NCI-H82 treated with DMSO at 0.1 percent for 48 hours (cell line): ENCODE measurements at regions not wholly inside any gene's neighbourhood (a gene's known extent, or its start where the extent isn't known, plus 50 kb on each side); places are given as distances from the start of the nearest gene placed in this dataset.

Source experiments
- DNase-seq: peaks from one replicate; lab custom pipeline; 2025; ENCODE audit not compliant: unreplicated experiment; lab: John Stamatoyannopoulos, UW

DNA sequence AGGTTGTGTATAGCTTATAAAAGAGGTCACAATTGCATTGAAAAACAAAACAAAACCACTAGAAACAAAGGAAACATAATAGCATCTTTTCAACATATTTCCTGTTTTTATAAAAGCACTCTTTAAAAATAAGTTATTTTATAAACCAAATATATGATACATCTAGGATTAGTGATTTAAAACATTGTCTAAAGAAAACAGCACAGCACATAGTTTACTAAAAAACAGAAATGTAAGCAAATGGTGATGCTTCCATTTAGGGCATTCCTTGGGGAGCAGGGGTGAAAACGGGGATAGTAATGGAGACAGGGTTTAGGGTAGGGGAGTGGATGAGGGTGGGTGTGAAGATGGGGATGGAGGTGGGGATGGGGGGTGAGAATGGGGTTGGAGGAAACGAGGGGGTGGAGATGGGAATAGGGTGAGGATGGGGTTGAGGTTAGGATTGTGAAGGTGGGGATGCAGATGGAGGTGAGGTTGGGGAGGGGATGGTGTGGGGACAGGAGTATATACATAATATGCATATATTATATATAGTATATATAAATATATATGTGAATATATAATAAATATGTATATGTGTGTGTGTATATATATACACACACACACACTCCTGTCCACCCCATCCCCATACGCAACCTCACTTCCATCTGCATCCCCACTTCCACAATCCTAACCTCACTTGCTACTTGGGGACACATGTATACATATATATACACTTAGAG lies 1519.5 kb downstream of the CDH11 start:
- no peak for DNase-seq

DNA sequence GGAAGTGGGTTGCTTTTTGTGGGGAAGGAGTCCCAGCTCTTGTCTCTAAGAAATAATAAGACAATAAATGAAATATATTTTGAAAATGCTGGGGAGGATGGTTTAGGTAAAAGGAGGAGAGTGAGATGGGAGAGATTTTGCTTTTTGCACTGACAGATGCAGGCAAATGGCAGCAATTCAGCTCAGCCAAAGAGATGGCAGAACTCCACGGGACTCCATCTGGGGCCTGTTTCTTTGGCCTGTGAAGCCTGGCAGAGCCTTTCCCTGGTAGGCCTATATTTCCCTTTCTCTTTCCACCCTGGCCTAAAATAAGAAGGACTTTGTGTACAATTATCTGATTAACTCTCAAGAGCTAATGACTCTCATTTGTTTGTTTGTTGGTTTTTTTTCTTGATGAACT lies 1525.1 kb downstream of the CDH11 start:
- no peak for DNase-seq

DNA sequence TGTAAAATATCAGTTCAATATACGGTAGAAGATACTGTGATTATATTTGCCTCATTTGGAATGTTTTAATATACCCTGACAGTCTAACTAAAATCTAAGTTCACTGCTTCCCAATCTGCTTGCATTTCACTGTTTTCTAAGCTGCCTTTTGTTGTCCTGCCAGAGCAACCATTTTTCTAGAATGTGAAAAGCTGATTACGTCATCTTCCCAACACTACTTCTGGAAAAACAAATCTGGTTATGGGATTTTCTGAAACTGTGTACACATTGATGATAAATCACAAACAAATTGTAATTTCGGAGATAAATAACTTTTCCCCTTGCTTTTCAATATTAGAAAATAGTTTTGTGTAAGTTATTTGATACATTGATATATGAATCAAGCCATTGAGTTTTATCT lies 1529.0 kb downstream of the CDH11 start:
- DNase-seq, result no peak

DNA sequence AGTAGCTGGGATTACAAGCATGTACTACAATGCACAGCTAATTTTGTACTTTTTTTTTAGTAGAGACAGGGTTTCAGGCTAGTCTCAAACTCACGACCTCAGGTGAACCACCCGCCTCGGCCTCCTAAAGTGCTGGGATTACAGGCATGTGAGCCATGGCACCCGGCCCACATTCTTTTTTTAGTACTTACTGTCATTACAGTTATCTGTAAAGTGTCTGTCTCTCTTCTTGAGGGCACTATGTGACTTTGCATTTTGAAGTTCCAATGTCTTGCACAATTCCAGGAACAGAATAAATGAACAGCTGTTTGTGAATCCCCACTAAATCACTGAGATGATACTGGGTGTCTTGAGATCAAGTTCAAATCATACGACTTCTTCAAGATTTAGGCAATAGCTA lies 1540.3 kb downstream of the CDH11 start:
- no peak for DNase-seq

DNA sequence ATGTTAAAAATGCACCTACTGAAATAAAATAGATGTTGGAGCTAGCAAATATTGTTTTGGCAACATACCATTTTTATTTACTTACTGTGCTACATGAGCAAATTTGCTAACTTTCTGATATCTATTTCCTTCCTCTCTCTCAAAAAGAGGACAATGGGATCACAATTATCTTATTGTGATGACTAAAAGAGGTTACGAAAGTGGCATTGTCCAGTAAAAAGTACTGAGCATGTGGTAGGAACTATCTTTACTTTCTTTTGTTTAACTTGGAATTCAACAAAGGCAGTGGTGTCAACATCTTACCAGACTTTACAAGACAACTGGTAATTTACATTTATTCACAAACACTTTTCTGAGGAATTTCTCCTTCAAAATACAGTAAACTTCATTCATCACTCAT lies 1542.6 kb upstream of the CDH8 start:
- no peak for DNase-seq

DNA sequence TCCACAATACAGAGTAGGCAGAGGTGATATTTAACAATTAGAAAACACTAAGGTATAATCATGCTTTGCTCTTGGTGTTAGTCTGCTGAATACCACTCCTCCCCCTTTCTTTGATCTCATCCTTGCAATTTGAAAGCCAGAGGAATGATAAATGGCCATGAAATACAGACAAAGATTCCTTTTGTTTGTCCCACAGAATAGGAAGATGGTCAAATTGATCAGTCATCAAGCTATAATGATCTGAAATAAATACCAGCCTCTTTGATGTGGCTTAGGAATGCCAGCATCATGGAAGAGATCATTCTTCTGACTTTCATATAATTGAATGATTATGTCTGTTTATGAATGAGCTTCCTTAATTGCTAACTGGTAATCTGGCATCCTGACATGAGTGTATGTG lies 1541.7 kb upstream of the CDH8 start:
- DNase-seq, result no peak

DNA sequence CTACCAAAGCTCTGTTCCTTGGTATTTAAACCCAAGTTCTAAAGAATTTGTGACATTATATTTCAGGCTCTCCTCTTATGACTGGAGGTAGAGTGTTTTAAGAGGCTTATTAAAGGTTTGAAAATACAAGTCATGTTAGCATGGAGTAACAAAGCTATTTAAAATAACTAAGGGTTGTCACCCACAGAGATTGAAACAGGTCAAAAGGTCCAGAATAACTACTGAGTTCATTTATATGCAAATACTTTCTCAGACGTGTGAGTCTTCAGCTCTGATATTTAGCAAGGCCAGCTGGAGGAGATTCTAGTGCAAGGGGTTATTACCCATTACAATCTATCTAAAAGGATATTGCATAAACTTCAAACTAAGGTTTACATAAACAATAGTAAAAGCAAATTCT lies 1538.8 kb upstream of the CDH8 start:
- no peak for DNase-seq

DNA sequence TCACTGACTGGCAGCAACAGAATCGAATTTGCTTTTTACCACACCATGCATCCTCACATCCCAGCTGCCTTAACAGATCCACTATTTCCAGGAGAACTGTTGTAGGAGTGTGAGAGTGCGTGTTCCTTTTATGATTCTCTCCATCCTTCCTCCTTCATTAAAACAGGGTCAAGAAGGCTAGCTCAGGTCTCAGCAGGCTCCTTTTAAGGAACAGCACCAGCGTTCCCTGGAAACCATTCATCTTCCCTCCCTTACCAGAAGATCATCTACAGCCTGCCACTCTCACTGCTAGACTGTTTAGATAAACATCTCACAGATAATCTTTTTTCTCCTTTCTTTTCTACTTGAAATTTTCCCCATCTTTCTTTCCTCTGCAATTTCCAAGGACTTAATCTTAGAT lies 1531.9 kb upstream of the CDH8 start:
- no peak for DNase-seq

DNA sequence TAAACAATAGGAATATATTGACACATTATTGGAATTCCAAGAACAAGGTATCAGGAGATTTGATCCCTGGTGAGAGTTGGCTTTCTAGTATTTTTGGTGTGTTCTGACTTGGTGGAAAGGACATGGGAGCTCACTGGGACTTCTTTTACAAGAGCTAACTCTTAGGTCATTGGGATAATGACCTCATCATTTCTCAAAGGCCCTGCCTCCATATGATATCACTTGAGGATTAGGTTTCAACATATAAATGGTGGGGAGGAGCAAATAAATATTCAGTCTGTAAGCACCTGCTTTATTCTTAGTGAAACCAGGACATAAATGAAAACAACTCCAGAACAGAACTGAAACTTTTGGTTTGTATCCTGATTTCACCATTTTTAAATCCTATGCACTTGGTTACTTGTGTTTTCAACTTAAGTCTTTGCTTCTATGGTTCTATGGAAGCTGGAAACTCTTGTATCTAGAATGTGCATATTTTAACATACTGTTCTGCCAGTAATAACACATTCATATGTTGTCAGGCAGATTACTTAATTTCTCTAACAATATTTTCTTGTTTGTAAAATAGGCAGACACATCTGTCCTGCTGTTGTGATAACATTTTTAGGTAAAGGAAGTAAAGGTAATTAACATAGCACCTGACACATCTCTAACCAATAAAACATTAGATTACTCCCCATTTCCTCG lies 1527.7 kb upstream of the CDH8 start:
- no peak for DNase-seq

DNA sequence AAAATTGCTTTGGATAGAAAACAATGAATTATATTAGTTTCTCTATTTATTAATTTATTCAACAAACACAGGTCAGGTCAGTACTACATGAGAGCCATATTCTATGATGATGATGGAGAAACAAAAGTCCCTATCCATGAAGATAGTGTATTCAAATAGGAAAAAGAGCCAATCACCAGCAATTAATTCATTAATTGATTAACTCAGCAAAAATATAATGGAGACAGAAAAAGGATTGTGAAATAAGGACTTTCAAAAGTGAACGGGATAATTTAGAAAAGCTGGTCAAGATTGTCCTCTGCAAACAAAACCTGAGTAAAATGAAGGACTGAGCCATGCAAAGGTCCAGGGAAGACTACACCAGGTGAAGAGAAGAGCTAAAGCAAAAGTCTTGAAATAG lies 1517.7 kb upstream of the CDH8 start:
- DNase-seq, result no peak

DNA sequence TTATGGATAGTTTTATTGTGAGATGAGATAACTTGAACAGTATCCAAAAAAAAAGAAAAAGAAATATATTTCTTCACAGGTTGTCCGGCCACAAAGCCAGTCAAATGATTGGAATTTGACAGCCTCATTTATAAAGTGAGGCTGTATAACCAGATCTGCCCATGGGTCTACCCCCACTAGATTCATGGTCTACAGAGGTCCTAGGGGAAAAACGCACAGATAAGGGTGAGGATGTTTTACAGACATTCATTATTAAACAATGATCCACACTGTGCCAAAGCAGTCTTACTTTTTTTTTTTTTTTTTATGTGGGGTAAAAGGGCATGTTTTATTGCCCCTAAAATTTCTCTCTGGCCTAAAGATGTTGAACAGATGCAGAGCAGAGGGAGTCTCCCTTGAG lies 1503.0 kb upstream of the CDH8 start:
- no peak for DNase-seq

DNA sequence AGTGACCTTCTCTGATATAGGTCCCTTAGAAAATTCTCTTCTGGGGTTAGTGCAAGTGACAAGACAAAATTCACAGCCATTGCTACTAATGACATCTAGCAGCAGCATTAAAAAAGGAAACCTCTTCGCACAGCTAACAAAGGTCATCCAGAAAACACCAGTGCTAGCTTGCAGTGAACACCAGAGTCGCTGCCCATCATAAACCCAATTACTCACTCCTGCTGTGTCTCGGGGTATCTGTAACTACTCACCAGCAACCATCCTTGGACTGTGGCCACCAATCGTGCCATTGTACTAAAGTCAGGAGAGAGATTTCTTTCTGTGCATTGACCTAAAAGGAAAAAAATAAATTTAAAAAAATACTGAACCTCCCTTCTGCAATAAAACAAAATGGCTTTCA lies 1494.7 kb upstream of the CDH8 start:
- no peak for DNase-seq

DNA sequence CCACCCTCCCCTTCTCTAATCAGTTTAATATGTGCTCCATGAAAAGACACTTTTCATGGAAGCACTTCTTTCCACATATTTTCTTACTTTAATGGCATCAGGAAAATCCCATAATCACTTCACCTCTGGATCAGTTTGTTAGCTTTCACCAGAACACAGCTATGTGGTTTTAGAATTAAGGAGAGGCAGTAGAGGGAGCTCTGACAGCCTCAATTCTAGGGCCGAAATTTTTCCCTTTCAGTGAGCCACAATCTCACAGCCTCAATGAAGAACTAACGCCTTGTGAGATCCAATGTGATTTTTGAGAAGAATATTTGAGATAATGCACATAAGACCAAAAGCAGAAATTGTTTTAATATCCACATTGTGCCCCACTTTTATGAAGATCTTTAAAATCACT lies 1494.0 kb upstream of the CDH8 start:
- DNase-seq, result no peak

DNA sequence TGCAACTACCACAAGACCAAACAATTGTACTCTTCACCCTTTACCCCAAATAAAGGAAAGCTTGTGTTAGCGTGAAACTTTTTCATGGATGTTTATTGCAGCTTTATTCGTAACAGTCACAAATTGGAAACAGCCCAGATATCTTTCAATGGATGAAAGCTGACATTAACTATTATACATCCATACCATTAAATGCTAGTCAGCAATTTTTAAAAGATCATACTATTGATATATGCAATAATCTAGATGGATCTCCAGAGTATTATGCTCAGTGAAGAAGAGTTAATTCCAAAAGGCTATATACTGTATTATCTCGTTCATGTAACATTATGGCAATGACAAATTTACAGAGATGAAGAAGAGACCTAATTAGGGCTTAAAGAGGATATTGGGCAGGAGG lies 1491.2 kb upstream of the CDH8 start:
- DNase-seq, result no peak

DNA sequence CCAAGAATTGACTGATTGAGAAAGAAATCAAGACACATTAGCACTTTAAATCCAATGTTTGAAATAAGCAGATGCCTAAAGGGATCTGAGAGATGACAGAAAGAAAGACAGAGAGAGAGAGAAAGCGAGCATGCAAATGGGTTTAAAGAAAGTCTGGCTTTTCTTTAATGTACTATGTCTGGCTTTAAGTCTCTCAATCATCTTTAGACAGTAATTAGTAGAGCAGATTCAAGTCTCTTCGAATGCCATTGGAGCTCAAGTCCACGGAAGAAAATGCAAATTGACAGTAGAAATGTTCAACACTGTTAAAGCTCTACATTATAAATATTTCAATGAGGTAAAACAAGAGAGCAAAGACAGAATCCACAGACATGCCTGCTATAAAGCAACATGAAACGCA lies 1480.2 kb upstream of the CDH8 start:
- peak; percentile 2 for DNase-seq

DNA sequence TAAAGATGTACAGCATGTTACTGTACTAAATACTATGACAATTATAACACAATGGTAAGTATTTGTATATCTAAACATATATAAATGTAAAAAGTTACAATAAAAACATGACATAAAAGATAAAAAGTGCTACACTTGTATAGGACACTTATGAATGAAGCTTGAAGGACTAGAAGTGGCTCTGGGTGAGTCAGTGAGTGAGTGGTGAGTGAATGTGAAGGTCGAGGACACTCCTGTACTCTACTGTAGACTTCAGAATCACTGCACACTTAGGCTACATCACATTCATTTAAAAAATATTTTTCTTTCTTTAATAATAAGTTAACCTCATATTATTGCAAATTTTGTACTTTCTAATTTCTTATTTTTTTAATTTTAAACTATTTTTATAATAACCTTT lies 1476.7 kb upstream of the CDH8 start:
- no peak for DNase-seq

DNA sequence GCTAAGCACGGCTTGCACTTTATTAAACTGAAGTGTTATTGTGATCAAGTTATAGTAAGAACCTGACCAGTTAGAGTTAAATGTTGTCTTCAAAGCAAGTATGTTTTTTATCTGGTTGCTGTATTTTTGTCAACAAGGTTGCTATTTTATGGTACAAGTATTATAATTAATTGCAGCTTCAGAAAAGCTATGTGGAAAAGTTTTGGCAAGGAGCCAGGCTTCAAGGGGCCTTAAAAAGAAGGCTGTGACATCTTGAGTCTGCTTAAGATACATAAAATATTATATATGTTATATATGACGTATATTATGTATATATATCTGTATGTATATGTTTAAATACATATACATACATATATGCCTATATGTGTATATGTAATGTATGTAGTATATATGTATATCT lies 1461.2 kb upstream of the CDH8 start:
- DNase-seq, result no peak

DNA sequence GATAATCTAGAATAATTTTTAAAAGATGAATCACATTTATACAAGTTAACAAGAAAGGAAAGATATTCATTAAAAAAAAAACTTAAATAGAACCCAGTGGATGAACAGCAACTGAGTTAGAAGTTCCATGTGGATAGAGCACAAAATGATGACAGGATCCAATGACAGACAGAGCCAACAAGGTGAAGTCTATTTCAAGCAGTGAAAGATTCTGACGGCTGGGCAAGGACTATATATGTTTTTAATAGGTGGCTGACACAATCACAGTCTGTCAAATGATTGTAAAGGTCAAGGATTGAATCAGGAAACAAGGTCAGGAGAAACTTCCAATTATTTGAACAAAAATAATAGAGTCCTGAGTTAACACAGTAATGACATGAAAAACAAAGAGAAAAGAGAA lies 1460.0 kb upstream of the CDH8 start:
- DNase-seq, result no peak

DNA sequence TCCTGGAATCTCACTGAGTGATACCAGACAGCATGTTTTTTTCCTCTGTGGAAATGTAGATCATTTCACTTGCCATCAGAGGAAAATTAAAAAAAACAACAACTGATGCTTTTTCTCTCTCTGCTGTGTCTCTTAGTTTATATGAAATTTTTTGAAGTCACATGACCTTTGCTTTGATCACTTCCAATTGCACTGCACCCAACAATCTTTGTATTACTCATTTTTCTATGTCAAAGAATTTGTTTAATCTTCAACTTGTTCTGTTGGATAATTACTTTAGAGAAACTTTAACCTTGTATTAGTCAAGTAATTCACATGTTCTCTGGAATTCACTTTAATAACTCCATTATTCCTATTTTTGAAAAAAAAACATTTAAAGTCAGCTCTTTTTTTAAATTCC lies 1452.7 kb upstream of the CDH8 start:
- DNase-seq, result no peak

DNA sequence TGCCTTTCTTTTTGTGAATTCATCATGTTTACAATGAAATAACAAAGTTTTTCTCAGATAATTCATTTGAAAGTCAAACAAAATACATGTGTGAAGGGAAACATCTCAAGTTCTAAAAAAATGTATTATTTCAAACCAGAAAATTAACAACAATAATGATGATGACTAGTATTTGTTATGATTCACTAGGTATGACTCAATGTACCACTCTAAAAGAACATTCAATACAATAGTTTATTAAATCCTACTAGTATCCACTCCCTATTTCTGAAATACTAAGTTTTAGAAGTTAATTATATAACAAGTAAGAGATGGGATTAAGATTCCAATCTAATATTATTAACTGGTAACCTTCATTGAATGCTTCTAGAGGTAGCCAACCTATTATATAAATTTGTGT lies 1444.8 kb upstream of the CDH8 start:
- DNase-seq, result no peak

DNA sequence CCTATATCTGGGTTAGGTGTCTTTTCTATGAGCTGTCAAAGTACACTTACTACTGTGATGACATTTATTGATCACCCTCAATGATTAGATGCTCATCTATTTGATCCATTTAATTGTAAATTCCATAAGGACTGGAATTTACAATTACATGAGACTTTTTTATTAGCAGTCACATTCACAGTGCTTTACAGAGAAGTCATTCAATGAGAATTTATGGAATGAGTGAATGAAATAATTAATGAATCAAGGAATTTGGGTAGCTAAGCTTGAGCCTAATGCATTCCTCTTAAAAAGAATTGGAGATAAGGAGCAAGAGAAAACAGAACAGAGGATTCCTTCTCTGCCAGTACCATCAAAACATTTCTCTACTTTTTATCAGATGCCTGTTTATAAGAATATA lies 1437.5 kb upstream of the CDH8 start:
- DNase-seq, result no peak

DNA sequence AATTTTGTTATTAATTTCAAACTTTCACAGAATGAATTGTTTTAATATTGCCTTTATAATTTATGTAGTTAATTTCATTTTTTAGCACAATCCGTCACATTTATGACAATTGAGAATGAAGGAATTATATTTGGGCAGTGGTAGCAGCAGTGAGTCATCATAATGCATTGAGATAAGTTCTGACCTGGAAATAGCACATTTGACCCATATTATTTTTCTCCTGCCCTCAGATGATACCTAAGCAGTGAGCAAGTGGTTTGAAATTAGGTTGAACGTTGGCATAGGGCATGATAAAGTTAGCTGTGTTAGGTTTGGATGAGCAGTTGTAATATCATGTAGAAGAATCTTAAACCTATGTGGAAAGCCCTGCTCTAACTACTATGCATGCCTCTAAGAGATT lies 1431.3 kb upstream of the CDH8 start:
- no peak for DNase-seq

DNA sequence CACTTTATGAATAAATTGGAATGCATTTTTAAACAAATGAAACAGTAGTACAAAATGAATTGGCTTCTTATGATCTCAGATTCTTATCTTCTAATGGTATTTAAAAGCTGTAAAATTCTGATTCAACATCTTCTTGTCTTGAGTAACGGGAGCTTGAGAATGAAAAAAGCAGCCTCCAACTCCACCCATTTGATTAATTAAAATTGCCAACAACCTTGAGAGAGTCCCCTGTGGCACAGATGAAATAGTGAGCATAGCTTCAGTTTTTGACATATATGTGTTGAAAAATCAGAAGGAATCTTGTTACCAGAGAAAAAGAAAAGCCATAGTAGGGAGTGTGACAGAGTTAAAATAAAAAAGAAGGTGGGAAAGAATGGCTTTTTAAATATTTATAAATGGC lies 1426.1 kb upstream of the CDH8 start:
- DNase-seq, result no peak
